Transverse colon (tissue), 4 donors: ENCODE measurements at regions not wholly inside any gene's neighbourhood (a gene's known extent, or its start where the extent isn't known, plus 50 kb on each side); places are given as distances from the start of the nearest gene placed in this dataset.

ENCODE experiments used
- CTCF ChIP-seq, 5 experiments: fragments of 200-600 bp in 3 of 5; fragments of 450-650 bp in 2 of 5; sonication (generic) in 3 of 5; IDR thresholded peaks; 1 replicate in 2 of 5; 2 replicates in 3 of 5; pipeline ENCODE4 v1.5.1; 2016 to 2017; ENCODE audit warnings: antibody characterized with exemption in 5 of 5, inconsistent platforms in 3 of 5, mild to moderate bottlenecking in 2 of 5, moderate library complexity in 1 of 5
- POLR2A ChIP-seq: fragments of 450-650 bp; IDR thresholded peaks from one replicate; pipeline ENCODE4 v1.6.1; 2016; ENCODE audit warnings: antibody characterized with exemption, mild to moderate bottlenecking, moderate library complexity
- POLR2AphosphoS5 ChIP-seq, 3 donors: sonication (generic); formaldehyde crosslinking; IDR thresholded peaks; one replicate each; pipeline ENCODE4 v1.6.1; 2016; ENCODE audit warnings: antibody characterized with exemption in 3 of 3

GRCh38 chr6:1077478-1078416 is 234.2 kb upstream of the FOXQ1 start:
- TF ChIP-seq CTCF (IDR thresholded peaks at IDR 0.05), result no peak
- TF ChIP-seq POLR2A, result no peak
- TF ChIP-seq POLR2AphosphoS5 (IDR thresholded peaks at IDR 0.05), result no peak
